Transverse colon (tissue), 3 donors: ENCODE measurements at regions not wholly inside any gene's neighbourhood (a gene's known extent, or its start where the extent isn't known, plus 50 kb on each side); places are given as distances from the start of the nearest gene placed in this dataset.
"Not testable (repeated sequence)": the region's sequence is repeated elsewhere in the genome, so short reads cannot be mapped to it uniquely, and the experiment has no call there.

Source experiments
- CTCF ChIP-seq, 5 experiments: fragments of 200-600 bp in 3 of 5; fragments of 450-650 bp in 2 of 5; sonication (generic) in 3 of 5; IDR thresholded peaks; 1 replicate in 2 of 5; 2 replicates in 3 of 5; pipeline ENCODE4 v1.5.1; 2016 to 2017; ENCODE audit warnings: antibody characterized with exemption in 5 of 5, inconsistent platforms in 3 of 5, mild to moderate bottlenecking in 2 of 5, moderate library complexity in 1 of 5
- EP300 ChIP-seq: sonication (generic); formaldehyde crosslinking; IDR thresholded peaks from one replicate; pipeline ENCODE4 v1.6.1; 2017; ENCODE audit warnings: antibody characterized with exemption, low read depth
- POLR2A ChIP-seq: fragments of 450-650 bp; IDR thresholded peaks from one replicate; pipeline ENCODE4 v1.6.1; 2016; ENCODE audit warnings: antibody characterized with exemption, mild to moderate bottlenecking, moderate library complexity

GRCh38 chr4:127515259-127515658 is 117.5 kb upstream of the INTU start:
- TF ChIP-seq POLR2A; CTCF (IDR thresholded peaks at IDR 0.05); EP300: not testable (repeated sequence)
